ENCODE measurements at regions not wholly inside any gene's neighbourhood (a gene's known extent, or its start where the extent isn't known, plus 50 kb on each side); places are given as distances from the start of the nearest gene placed in this dataset.
"Not testable (repeated sequence)": the region's sequence is repeated elsewhere in the genome, so short reads cannot be mapped to it uniquely, and the experiment has no call there.

DNA sequence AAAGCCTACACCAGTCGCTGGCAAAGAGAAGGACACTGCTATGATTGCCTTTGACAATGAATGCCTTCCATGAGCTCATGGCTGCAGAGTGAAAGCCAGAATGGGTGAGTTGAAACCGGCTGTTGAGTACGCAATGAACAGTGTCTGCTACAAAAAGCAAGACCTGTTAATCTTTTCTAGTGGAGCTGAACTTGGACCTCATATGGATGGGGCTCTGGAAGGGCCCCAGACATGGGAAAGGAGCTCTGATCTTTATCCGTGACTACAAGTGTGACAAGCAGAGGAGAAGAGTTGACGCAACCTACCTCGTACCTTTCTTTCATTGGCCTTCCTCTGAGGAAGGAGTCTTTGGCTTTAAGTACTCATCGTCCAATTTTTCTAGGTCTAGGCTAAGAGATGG lies 67.1 kb upstream of the TSC22D1 start:
- intact Hi-C loops (cut with micrococcal nuclease; ENCODE audit: unreplicated experiment) = no loop called here
- TF ChIP-seq EZH2 (IDR thresholded peaks at IDR 0.05; ENCODE audit: borderline replicate concordance, low read depth, low read length, poor library complexity, severe bottlenecking) = no peak
- TF ChIP-seq, protein P1, sequence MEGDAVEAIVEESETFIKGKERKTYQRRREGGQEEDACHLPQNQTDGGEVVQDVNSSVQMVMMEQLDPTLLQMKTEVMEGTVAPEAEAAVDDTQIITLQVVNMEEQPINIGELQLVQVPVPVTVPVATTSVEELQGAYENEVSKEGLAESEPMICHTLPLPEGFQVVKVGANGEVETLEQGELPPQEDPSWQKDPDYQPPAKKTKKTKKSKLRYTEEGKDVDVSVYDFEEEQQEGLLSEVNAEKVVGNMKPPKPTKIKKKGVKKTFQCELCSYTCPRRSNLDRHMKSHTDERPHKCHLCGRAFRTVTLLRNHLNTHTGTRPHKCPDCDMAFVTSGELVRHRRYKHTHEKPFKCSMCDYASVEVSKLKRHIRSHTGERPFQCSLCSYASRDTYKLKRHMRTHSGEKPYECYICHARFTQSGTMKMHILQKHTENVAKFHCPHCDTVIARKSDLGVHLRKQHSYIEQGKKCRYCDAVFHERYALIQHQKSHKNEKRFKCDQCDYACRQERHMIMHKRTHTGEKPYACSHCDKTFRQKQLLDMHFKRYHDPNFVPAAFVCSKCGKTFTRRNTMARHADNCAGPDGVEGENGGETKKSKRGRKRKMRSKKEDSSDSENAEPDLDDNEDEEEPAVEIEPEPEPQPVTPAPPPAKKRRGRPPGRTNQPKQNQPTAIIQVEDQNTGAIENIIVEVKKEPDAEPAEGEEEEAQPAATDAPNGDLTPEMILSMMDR (conservative IDR thresholded peaks at IDR 0.05; ENCODE audit: low read depth, low read length) = no peak
- BruUV-seq (replicated peaks) = no TSS peak

DNA sequence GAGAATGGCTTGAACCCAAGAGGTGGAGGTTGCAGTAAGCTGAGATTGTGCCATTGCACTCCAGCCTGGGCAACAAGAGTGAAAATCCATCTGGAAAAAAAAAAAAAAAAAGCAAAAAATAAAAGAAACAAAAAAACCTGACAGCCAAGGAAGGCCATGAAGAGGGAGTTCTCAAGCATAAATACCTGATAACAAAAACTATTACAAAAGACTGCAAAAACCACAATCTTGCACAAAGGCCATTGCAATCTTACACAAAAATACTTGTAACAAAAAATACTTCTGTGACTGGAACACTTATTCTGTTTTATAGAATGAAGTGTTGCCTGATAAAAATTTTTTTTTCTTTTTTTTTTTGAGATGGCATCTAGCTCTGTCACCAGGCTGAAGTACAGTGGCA lies 61.5 kb upstream of the TSC22D1 start:
- Histone ChIP-seq H3K4me3 (ENCODE audit: low read depth, low read length, poor library complexity, severe bottlenecking) (no peak overlapping the region), H3K27me3 (replicated peaks; ENCODE audit: insufficient read depth, low read depth, low read length, poor library complexity) (no peaks in the 10 kb centered on the region), H3K36me3 (ENCODE audit: insufficient read depth, low read length, poor library complexity, severe bottlenecking) (no peaks in the 10 kb centered on the region), H3K27ac (ENCODE audit: low read depth, low read length, poor library complexity, severe bottlenecking) (no peak overlapping the region), H3K4me1 (ENCODE audit: insufficient read depth, low read length, poor library complexity, severe bottlenecking) (no peaks in the 10 kb centered on the region), H3K9me3 (ENCODE audit: low read depth, low read length, poor library complexity, severe bottlenecking) (no peaks in the 10 kb centered on the region)
- DNase-seq (ENCODE audit: low spot score) = no peak
- ChIA-PET CTCF (no interaction called here), POLR2A (ENCODE audit: low non-redundant PET) (no interaction called here)
- BruUV-seq (replicated peaks) = no TSS peak
- intact Hi-C loops (cut with micrococcal nuclease; ENCODE audit: unreplicated experiment) = no loop called here
- TF ChIP-seq EZH2 (IDR thresholded peaks at IDR 0.05; ENCODE audit: borderline replicate concordance, low read depth, low read length, poor library complexity, severe bottlenecking) = no peak
- TF ChIP-seq, protein P1 (conservative IDR thresholded peaks at IDR 0.05; ENCODE audit: low read depth, low read length) = no peak

More for the DNA sequence above, 67.1 kb upstream of the TSC22D1 start:
- Histone ChIP-seq H3K4me3 (ENCODE audit: low read depth, low read length, poor library complexity, severe bottlenecking) (no peak overlapping the region), H3K27me3 (replicated peaks; ENCODE audit: insufficient read depth, low read depth, low read length, poor library complexity) (no peaks in the 10 kb centered on the region), H3K4me1 (ENCODE audit: insufficient read depth, low read length, poor library complexity, severe bottlenecking) (no peaks in the 10 kb centered on the region), H3K36me3 (ENCODE audit: insufficient read depth, low read length, poor library complexity, severe bottlenecking) (no peaks in the 10 kb centered on the region), H3K27ac (ENCODE audit: low read depth, low read length, poor library complexity, severe bottlenecking) (no peak overlapping the region), H3K9me3 (ENCODE audit: low read depth, low read length, poor library complexity, severe bottlenecking) (no peaks in the 10 kb centered on the region)
- ChIA-PET POLR2A (ENCODE audit: low non-redundant PET) (interaction anchor here (0.5 kb wide), 1 partner anchor 223 kb away, joined by 3 read pairs; no protein-coding TSS in a partner anchor), CTCF (no interaction called here)
- DNase-seq (ENCODE audit: low spot score) = no peak

DNA sequence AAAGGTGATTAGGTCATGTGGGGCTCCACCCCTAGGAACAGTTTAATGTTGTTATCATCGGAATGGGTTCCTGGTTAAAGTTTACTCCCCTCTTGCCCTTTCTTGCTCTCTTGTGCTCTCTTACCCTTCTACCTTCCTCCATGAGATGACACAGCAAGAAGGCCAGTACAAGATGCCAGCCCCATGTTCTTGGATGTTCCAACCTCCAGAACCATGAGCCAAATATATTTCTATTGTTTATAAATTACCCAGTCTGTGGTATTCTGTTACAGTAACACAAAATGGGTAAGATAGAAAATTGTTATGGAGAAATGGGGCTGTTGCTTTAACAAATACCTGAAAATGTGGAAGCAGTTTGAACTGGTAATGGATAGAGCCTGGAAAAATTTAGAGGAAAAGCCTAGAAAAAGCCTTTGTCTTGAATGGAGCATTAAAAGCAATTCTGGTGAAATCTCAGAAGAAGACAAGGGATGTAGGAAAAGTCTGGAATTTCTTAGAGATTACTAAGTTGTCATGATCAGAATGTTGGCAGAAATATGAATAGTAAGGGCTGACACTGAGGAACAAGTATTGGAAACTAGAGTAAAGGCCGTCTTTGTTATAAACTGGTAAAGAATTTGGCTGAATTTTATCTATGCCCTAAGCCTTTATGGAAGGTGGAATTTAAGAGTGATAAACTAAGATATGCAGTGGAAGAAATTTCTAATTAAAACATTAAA lies 53.5 kb upstream of the TSC22D1 start:
- Histone ChIP-seq H3K4me1 (ENCODE audit: insufficient read depth, low read length, poor library complexity, severe bottlenecking) (no peaks in the 10 kb centered on the region), H3K27ac (ENCODE audit: low read depth, low read length, poor library complexity, severe bottlenecking) (no peak overlapping the region), H3K4me3 (ENCODE audit: low read depth, low read length, poor library complexity, severe bottlenecking) (no peak overlapping the region), H3K9me3 (ENCODE audit: low read depth, low read length, poor library complexity, severe bottlenecking) (no peaks in the 10 kb centered on the region), H3K36me3 (ENCODE audit: insufficient read depth, low read length, poor library complexity, severe bottlenecking) (no peaks in the 10 kb centered on the region), H3K27me3 (replicated peaks; ENCODE audit: insufficient read depth, low read depth, low read length, poor library complexity) (no peaks in the 10 kb centered on the region)
- POLR2A ChIA-PET (ENCODE audit: low non-redundant PET) = no interaction called here
- CTCF ChIA-PET = no interaction called here
- intact Hi-C loops (cut with micrococcal nuclease; ENCODE audit: unreplicated experiment) = no loop called here
- DNase-seq (ENCODE audit: low spot score) = no peak
- TF ChIP-seq, protein P1 (conservative IDR thresholded peaks at IDR 0.05; ENCODE audit: low read depth, low read length) = no peak
- TF ChIP-seq EZH2 (IDR thresholded peaks at IDR 0.05; ENCODE audit: borderline replicate concordance, low read depth, low read length, poor library complexity, severe bottlenecking) = no peak
- BruUV-seq (replicated peaks) = no TSS peak

DNA sequence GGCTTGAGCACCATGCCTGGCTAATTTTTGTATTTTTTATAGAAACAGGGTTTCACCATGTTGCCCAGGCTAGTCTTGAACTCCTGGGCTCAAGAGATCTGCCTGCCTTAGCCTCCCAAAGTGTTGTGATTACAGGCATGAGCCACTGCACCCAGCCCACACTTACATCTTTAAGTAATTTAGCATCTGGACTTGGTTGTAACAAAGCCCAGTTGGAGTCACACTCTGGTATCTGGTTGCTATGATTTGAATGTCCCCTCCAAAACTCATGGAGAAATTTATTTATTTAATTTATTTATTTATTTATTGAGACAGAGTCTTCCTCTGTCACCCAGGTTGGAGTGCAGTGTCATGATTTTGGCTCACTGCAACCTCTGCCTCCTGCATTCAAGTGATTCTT lies 52.7 kb upstream of the TSC22D1 start:
- H3K4me1 ChIP-seq (ENCODE audit: insufficient read depth, low read length, poor library complexity, severe bottlenecking); POLR2A ChIA-PET (ENCODE audit: low non-redundant PET); DNase-seq (ENCODE audit: low spot score); H3K9me3 ChIP-seq (ENCODE audit: low read depth, low read length, poor library complexity, severe bottlenecking); BruUV-seq (replicated peaks); CTCF ChIA-PET; intact Hi-C loops (cut with micrococcal nuclease; ENCODE audit: unreplicated experiment); H3K36me3 ChIP-seq (ENCODE audit: insufficient read depth, low read length, poor library complexity, severe bottlenecking); H3K27ac ChIP-seq (ENCODE audit: low read depth, low read length, poor library complexity, severe bottlenecking); H3K27me3 ChIP-seq (replicated peaks; ENCODE audit: insufficient read depth, low read depth, low read length, poor library complexity); H3K4me3 ChIP-seq (ENCODE audit: low read depth, low read length, poor library complexity, severe bottlenecking): not testable (repeated sequence)
